ENCODE measurements at regions not wholly inside any gene's neighbourhood (a gene's known extent, or its start where the extent isn't known, plus 50 kb on each side); places are given as distances from the start of the nearest gene placed in this dataset.

DNA sequence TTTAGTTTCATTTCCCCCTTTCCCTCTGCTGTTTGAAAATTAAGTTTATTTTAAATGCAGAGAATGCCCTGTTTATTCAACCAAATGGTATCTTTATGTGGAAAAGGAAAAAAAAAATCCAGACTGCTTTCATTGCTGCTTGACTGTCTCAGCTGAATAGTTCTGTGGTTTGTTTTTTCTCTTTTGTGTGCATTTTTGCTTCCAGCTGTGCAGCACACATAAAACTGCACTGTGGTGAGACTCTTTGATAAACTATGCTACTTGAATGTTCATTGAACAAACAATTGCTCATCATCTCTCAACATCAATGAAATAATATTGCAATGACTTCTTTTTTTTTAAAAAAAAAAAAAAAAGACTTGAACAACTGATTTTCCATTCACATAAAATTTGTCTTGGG is 78.6 kb upstream of the GLI3 start:
- DNase-seq (ENCODE audit: low read depth, low spot score), result no peak
- no peak overlapping the region for H3K4me3 ChIP-seq (ENCODE audit: low read depth, low read length)
- ChIA-PET POLR2A (no interaction called here), CTCF (interaction anchor here (0.7 to 1.3 kb wide), 2 partner anchors 336 to 375 kb away, joined by 3 to 4 read pairs; no protein-coding TSS in a partner anchor)
- TF ChIP-seq, protein P1, sequence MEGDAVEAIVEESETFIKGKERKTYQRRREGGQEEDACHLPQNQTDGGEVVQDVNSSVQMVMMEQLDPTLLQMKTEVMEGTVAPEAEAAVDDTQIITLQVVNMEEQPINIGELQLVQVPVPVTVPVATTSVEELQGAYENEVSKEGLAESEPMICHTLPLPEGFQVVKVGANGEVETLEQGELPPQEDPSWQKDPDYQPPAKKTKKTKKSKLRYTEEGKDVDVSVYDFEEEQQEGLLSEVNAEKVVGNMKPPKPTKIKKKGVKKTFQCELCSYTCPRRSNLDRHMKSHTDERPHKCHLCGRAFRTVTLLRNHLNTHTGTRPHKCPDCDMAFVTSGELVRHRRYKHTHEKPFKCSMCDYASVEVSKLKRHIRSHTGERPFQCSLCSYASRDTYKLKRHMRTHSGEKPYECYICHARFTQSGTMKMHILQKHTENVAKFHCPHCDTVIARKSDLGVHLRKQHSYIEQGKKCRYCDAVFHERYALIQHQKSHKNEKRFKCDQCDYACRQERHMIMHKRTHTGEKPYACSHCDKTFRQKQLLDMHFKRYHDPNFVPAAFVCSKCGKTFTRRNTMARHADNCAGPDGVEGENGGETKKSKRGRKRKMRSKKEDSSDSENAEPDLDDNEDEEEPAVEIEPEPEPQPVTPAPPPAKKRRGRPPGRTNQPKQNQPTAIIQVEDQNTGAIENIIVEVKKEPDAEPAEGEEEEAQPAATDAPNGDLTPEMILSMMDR (IDR thresholded peaks at IDR 0.05; ENCODE audit: insufficient read depth, low read length, missing control alignments), result no peak

DNA sequence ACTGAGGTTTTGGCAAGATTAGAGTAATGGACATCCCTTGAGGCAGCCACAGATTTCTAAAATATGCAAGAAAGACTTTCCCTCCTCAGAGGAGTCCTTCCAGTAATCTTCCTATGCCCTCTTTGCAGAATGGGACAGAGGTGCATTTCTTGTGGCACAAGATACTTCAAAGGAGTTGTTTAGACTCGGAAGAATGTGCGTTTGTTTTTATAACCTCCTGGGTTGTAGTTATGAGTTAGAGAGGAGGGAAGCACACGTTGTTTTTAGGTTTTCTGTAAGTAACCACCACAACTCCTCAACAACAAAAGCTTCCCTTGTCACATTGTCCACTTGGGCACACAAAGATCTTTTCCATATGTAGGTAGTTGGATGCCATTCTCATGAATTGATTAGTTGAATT is 78.1 kb upstream of the GLI3 start:
- no peak overlapping the region for H3K4me3 ChIP-seq (ENCODE audit: low read depth, low read length)
- POLR2A ChIA-PET, result no interaction called here
- CTCF ChIA-PET, result interaction anchor here (1.1 to 1.8 kb wide), 6 partner anchors 9 to 374 kb away, joined by 3 to 6 read pairs (median 4); no protein-coding TSS in a partner anchor
- no peak for DNase-seq (ENCODE audit: low read depth, low spot score)
- TF ChIP-seq, protein P1 (IDR thresholded peaks at IDR 0.05; ENCODE audit: insufficient read depth, low read length, missing control alignments), result no peak

DNA sequence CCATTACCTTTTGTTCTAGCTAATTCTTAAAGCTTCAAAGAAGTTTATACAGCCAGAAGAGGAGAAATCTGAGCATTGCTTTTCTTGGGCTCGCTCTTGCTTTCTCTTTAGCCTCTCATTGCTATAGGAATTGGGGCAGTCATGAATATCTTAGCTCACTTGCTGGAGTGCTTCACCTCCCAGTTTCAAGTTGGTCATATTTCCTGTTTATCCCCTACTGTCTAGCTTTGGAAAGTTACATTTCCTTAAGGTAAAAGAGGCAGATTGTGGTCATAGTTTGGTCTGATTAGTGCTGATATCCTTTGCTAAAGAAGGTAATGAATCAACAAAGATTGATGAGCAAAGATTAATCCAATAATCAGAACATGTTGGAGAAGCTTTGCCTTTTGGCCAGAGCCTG is 77.7 kb upstream of the GLI3 start:
- DNase-seq (ENCODE audit: low read depth, low spot score), result no peak
- POLR2A ChIA-PET, result no interaction called here
- TF ChIP-seq, protein P1 (IDR thresholded peaks at IDR 0.05; ENCODE audit: insufficient read depth, low read length, missing control alignments), result no peak
- H3K4me3 ChIP-seq (ENCODE audit: low read depth, low read length), result no peak overlapping the region
- CTCF ChIA-PET, result interaction anchor here (1.1 to 1.8 kb wide), 6 partner anchors 8 to 374 kb away, joined by 3 to 6 read pairs (median 4); no protein-coding TSS in a partner anchor

DNA sequence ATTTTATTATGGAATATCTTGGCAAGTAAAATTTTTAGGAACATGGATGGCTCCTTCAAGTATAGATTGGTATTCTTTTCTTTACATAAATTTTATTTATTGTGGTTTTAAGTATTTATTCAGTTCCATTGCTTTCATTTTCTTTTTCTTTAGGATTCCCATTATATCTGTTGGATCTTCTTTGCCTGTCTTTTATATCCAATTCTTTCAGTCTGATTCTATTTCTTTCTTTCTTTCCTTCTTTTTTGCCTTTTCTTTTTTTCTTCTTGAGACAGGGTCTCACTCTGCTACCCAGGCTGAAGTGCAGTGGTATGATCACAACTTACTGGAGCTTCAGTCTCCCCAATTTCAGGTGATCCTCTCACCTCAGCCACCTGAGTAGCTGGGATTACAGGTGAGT is 74.2 kb upstream of the GLI3 start:
- DNase-seq (ENCODE audit: low read depth, low spot score), result no peak
- H3K4me3 ChIP-seq (ENCODE audit: low read depth, low read length), result no peak overlapping the region
- ChIA-PET POLR2A (no interaction called here), CTCF (no interaction called here)
- TF ChIP-seq, protein P1 (IDR thresholded peaks at IDR 0.05; ENCODE audit: insufficient read depth, low read length, missing control alignments), result no peak

DNA sequence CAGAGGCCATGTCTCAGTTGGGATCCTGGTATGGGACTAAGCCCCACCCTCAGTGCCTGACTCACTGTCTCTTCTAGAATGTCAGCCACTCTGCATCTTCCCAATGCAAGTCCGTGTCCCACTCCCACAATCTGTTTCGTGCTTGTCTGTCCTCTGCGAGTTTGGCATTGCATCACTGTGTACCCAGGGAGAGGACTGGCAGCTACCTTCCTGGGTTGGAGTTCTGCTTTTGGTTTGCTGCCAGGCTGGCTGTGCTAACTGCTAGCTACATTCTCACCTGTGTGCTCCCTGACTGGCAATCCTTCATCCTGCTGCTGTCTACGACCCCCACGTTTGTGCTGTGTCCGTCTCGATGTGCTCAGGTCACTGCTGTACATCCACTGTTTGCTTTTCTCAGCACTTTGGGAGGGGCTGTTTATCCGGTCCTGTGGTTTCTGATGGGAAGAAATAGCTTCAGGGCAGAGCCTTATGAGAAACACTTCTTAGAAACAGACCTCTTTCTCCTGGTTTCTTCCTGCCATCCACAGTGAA is 56.0 kb upstream of the GLI3 start:
- POLR2A ChIA-PET, result no interaction called here
- H3K4me3 ChIP-seq (ENCODE audit: low read depth, low read length), result no peak overlapping the region
- TF ChIP-seq, protein P1 (IDR thresholded peaks at IDR 0.05; ENCODE audit: insufficient read depth, low read length, missing control alignments), result no peak
- no peak for DNase-seq (ENCODE audit: low read depth, low spot score)
- CTCF ChIA-PET, result interaction anchor here (1.0 kb wide), 1 partner anchor 317 kb away, joined by 3 read pairs; no protein-coding TSS in a partner anchor

DNA sequence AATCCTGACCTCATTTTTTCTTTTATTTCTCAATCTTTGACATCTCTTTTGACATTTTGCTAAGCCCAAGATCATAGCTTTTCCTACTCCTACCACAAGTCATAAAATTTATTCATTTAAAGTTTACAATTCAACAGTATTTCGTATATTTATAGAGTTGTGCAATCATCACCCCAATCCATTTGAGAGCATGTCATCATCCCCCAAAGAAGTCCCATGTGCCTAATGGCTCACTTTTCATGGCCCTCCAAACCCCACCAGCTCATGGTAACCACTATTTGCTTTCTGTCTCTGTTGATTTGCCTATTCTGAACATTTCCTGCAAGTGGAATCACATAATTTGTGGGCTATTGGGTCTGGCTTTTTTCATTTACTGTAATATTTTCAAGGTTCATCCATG is 52.5 kb upstream of the GLI3 start:
- no peak for DNase-seq (ENCODE audit: low read depth, low spot score)
- ChIA-PET CTCF (no interaction called here), POLR2A (no interaction called here)
- no peak overlapping the region for H3K4me3 ChIP-seq (ENCODE audit: low read depth, low read length)
- TF ChIP-seq, protein P1 (IDR thresholded peaks at IDR 0.05; ENCODE audit: insufficient read depth, low read length, missing control alignments), result no peak
